Rectal smooth muscle tissue (tissue), 1 donor: ENCODE measurements at regions not wholly inside any gene's neighbourhood (a gene's known extent, or its start where the extent isn't known, plus 50 kb on each side); places are given as distances from the start of the nearest gene placed in this dataset.

Experiments used
- H3K27ac ChIP-seq: one replicate; pipeline ENCODE4 v1.7.0; 2013; ENCODE audit warnings: low read depth, low read length, inconsistent platforms
- H3K27me3 ChIP-seq: one replicate; pipeline ENCODE4 v1.7.0; 2013; ENCODE audit warnings: low read length; ENCODE audit not compliant: control insufficient read depth, insufficient read depth
- H3K36me3 ChIP-seq: one replicate; pipeline ENCODE4 v1.7.0; 2013; ENCODE audit warnings: low read length; ENCODE audit not compliant: control insufficient read depth, insufficient read depth
- H3K4me1 ChIP-seq: one replicate; pipeline ENCODE4 v1.7.0; 2013; ENCODE audit warnings: low read length; ENCODE audit not compliant: control insufficient read depth, insufficient read depth
- H3K4me3 ChIP-seq: one replicate; pipeline ENCODE4 v1.7.0; 2013; ENCODE audit warnings: low read length
- H3K9ac ChIP-seq: one replicate; pipeline ENCODE4 v1.7.0; 2013; ENCODE audit warnings: low read length

DNA sequence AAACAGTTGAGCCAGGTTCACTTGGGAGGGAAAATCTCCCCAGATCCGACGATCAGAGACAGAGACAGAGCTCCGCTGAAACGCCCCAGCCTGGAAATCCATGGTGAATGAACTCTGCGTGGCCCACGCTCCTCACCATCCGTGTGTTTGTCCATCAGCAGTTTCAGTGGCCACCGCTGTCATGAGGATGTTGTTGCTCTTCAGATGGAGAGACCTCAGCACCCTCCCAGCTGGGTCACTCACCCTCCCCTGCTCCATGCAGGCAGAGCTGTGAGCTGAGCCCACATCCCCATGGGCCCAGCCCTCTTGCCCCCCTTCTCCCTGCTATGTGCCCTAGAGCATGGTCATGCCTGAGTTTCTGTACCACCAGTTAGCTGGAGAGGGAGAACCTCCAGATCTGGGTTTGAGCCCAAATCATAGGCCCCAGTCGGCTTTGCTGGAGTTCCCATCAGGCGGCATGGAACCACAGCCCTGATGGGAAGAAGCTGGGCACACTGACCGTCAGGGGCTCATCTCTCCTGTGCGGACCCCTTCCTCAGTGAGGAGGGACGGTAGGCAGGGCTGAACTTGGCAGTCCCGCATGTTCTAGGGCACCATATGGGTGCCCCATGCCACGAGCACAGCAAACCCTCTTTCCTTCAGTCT is 154.4 kb upstream of the COL5A1 start:
- H3K4me1 ChIP-seq, result no peaks in the 10 kb centered on the region
- H3K27ac ChIP-seq, result no peak overlapping the region
- H3K4me3 ChIP-seq, result no peak overlapping the region
- H3K9ac ChIP-seq, result no peak overlapping the region
- no peaks in the 10 kb centered on the region for H3K36me3 ChIP-seq
- H3K27me3 ChIP-seq, result no peaks in the 10 kb centered on the region

DNA sequence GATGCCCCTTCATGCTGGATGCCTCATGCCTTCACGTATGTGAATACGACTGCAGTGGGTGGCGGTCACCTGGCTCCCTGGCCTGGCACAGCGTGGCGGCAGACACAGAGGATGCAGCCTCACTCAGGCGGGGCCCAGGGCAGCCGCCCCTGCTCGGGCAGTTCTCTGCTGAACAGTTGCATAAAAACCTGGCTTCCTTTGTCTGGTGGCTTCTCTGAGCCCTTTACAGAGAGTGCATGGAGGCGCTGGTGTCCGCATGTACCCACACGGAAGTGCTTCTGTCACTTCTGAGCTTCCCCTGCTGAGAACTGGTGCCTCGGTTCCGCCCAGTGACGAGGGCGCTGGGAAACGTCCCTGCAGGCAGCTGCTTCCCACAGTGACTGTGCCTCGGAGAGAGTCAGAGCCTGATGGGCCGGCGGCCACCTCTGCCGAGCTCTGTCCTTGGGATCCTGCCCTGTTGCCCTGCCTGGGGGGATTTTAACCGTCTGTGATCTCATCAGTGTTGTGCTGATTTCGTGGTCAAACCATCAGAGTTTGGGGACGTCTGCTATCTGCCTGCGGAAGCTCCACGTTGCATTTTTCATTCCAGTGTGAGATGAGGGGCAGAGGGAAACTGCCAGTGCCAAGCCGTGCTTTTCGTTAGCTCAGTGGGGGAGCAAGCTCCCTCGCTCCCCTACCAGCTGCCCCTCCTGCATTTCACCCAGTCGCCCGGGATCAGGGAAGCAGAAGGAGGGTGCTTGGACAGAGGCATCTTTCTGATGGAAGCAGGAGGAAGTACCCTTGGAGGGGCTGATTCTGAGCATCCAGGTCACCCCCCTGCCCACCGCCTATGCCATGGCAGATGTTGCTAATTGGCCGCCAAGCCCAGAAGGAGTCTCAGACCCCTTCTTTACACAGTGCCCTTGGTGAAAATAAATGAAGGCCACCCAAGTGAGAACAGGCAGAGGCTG is 153.0 kb upstream of the COL5A1 start:
- H3K27me3 ChIP-seq, result no peaks in the 10 kb centered on the region
- no peaks in the 10 kb centered on the region for H3K36me3 ChIP-seq
- no peak overlapping the region for H3K9ac ChIP-seq
- H3K27ac ChIP-seq, result no peak overlapping the region
- no peak overlapping the region for H3K4me3 ChIP-seq
- H3K4me1 ChIP-seq, result no peaks in the 10 kb centered on the region

DNA sequence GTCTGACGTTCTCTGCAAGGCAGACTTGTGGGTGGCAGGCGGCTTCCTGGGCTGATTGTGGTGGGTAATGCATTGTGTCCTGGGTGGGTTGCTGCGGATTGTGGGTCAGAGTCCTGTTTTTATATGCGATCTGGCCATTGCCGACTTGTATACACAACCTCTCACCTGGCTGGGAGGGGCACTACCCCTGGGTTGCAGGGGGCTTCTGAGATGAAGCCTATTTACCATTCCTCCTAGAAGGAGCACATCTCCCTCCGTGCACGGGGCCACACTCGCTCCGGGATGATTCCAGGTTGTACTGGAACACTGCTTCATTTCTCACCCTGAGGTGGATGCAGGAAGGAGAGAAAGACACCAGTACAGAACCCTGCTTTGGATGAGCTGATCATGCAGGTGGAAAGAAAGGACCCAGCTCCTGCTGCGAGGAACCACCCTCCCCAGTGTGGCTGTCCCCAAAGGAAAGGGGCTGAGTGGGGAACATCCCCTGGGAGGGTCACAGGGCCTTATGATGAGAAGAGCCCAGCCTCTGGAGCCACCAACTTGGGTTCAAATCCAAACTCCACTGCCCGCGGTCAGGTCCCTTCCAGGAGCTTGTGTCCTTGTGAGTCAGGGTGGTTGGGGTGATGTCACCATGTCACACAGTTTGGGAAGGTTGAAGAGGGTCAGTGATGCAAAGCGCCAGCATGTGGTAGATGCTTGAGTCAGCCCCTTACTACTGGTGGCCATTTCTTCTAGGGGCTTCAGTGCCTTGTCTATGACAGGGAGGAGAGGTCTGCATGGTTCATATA is 151.8 kb upstream of the COL5A1 start:
- Histone ChIP-seq H3K4me3 (no peak overlapping the region), H3K27me3 (no peaks in the 10 kb centered on the region), H3K36me3 (no peaks in the 10 kb centered on the region), H3K9ac (no peak overlapping the region), H3K27ac (no peak overlapping the region), H3K4me1 (no peaks in the 10 kb centered on the region)

DNA sequence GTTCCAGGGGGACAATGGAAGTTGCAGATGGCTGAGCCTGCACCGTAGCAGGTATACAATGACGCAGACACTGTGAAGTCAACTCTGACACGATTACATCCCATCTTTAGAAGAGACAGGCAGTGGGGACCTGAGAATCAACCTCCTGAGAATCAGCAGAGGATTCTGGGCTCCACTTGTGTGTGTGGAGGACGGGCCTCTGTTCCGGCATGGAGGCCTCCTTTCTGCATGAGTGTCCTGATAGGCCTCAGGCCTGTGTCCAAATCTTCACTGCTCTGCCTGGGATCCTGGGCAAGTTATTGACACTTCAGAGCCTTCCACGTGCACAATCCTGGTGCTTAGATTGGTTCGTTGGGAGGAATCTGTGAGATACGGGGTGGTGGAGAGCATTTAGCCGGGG is 151.2 kb upstream of the COL5A1 start:
- Histone ChIP-seq H3K9ac (no peak overlapping the region), H3K27ac (no peak overlapping the region), H3K4me1 (no peaks in the 10 kb centered on the region), H3K4me3 (no peak overlapping the region), H3K27me3 (no peaks in the 10 kb centered on the region), H3K36me3 (no peaks in the 10 kb centered on the region)

DNA sequence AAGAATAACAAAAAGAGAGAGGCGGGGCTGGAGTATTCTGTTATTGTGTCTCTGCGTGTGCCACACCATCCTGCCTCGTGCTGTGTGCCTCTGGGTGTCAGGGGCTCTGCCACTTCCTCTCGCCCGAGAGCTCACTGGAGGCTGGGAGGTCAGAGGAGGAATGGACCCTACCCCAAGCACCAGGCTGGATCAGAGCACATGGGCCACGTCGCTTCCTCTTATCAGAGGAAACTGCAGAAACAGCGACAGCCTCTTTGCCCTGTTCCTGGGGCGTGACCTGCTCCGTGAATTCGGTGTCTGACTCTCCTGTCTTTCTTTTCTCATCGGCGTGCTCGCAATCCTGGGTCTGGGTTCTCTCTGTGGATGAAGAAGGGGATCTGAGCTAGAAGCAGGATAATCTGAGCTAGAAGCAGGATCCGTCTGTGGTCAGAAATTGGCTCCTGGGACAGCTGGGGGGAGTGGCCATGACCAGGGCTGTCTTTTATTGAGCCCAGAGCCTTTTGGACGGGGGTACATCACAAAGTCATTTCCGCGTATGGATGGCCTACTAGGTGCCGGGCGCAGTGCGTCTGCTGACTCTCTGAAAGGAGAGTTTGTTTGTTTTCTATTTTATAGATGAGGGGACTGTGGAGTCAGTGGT is 150.3 kb upstream of the COL5A1 start:
- Histone ChIP-seq H3K9ac (no peak overlapping the region), H3K4me1 (no peaks in the 10 kb centered on the region), H3K27ac (no peak overlapping the region), H3K4me3 (no peak overlapping the region), H3K36me3 (no peaks in the 10 kb centered on the region), H3K27me3 (no peaks in the 10 kb centered on the region)

DNA sequence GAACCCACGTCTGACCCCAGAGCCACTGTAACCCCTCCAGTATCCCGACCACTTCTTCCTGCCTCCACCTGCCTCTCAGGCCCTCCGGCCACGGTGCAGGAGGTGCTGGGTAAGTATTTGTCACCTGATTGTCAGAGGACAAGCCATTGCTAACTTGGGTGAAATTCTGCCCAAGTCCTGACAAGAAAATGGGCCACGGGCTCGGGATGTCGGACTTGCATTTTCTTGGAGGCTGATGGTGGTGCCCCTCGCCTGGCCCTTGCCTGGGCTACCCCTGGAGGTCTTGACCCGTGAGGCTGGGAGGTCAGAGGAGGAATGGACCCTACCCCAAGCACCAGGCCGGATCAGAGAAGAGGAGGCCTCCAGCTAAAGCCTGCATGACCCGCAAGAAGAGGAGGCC is 149.7 kb upstream of the COL5A1 start:
- Histone ChIP-seq H3K27ac (no peak overlapping the region), H3K9ac (no peak overlapping the region), H3K36me3 (no peaks in the 10 kb centered on the region), H3K27me3 (no peaks in the 10 kb centered on the region), H3K4me3 (no peak overlapping the region), H3K4me1 (no peaks in the 10 kb centered on the region)

DNA sequence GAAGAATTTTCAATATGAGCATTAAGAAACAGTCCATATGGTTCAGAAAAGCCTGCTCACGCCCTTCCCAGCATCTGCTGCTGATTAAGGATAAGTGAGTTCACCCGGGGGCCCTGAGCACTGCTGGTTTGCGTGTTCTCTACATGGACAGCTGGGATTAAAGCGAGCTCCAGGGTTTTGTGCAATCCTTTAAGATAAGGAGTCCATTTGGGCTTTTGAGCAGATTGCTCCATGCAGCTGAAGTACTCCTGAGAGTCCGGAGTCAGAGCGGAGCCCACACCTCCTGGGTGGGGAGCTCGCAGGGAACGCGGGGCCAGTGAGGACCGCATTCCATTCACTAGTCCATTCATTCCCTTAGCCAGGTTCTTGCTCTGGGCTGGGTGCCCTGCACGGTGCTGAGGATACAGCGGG is 149.3 kb upstream of the COL5A1 start:
- Histone ChIP-seq H3K4me3 (no peak overlapping the region), H3K36me3 (no peaks in the 10 kb centered on the region), H3K27ac (no peak overlapping the region), H3K9ac (no peak overlapping the region), H3K27me3 (no peaks in the 10 kb centered on the region), H3K4me1 (no peaks in the 10 kb centered on the region)

DNA sequence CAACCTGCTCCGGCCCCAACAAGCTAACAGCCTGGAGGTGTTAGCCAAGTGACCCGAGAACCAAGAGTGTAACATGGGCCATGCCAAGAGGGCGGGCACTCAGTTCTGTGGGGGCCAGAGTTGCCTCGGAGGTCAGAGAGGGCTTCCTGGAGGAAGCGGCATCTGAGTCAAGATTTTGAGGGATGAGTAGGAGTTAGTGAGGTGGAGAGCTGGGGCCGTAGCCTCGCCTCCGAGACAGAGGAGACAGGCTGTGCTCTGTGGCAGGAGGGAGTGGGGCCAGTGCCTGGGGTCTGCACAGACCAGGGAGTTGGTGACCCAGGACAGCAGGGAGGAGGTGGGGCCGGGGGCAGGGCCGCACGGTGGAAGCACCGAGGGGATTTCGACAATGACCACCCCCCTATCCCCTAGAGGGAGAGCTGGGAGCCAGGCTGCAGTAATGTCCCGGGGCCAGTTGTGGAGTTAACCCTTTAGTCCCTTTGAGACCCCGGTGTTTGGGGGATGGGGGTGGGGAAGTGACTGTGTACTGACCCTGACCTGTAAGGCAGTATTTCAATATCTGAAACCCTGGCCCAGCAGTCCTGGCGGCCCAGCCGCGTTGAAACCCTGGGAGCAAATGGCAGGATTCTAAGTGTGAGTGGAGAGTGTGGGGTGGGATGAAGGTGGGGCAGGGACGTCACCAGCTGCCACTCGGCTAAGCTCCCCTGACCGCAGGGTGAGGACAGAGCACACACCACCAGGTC is 148.7 kb upstream of the COL5A1 start:
- no peak overlapping the region for H3K27ac ChIP-seq
- no peaks in the 10 kb centered on the region for H3K36me3 ChIP-seq
- H3K4me1 ChIP-seq, result no peaks in the 10 kb centered on the region
- H3K4me3 ChIP-seq, result no peak overlapping the region
- no peak overlapping the region for H3K9ac ChIP-seq
- no peaks in the 10 kb centered on the region for H3K27me3 ChIP-seq

DNA sequence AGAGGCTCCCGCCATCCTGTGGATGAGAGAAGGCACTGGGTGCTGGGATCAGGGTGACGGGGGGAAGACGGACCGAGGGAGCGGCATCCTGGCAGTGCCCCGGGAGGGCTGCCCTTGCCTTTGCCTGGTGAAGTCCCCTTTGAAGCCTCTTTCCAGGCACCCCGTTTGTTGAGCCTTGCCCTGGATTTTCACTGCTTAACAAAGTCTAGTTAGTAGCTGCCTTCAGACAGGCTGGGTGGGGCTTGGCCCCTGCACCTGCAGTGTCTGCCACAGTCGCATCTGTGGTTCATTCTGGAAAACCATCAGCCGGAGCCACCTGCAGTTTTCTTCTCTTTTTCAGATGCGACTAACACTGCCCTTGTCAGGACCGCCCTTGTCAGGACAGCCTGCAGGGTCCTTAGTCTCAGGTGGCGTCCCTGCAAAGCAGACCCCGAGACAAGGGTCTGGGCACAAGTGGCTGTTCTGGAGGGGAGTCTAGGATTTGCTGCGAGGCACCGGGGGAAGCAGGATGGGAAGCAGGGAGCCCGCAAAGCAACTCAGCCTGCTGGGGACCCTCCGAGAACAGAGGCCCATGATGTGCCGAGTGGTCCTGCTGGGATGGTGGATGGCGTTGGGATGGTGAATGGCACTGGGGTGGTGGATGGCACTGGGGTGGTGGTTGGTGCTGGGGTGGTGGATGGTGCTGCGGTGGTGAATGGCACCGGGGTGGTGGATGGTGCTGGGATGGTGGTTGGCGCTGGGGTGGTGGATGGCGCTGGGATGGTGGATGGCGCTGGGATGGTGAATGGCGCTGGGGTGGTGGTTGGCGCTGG is 147.9 kb upstream of the COL5A1 start:
- Histone ChIP-seq H3K27ac (no peak overlapping the region), H3K4me3 (no peak overlapping the region), H3K4me1 (no peaks in the 10 kb centered on the region), H3K27me3 (no peaks in the 10 kb centered on the region), H3K9ac (no peak overlapping the region), H3K36me3 (no peaks in the 10 kb centered on the region)

DNA sequence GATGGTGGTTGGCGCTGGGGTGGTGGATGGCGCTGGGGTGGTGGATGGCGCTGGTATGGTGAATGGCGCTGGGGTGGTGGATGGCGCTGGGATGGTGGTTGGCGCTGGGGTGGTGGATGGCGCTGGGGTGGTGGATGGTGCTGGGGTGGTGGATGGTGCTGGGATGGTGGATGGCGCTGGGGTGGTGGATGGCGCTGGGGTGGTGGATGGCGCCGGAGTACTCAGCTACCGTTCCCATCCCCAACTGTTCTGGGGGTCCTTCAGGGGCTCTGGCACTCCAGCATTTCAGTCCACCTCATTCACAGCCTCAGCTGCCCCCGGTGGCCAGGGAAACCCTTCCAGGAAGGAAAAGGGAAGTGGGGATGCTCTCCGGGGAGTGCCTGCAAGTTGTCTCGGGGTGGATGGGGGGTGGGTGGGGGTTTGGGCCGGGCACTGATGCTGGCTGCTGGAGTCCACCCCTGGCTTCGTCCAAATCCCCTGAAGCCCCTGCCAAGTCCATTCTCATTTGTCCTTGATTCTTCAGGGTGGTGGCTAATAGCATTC is 147.3 kb upstream of the COL5A1 start:
- no peak overlapping the region for H3K4me3 ChIP-seq
- no peak overlapping the region for H3K9ac ChIP-seq
- H3K27ac ChIP-seq, result no peak overlapping the region
- H3K4me1 ChIP-seq, result no peaks in the 10 kb centered on the region
- no peaks in the 10 kb centered on the region for H3K36me3 ChIP-seq
- no peaks in the 10 kb centered on the region for H3K27me3 ChIP-seq

DNA sequence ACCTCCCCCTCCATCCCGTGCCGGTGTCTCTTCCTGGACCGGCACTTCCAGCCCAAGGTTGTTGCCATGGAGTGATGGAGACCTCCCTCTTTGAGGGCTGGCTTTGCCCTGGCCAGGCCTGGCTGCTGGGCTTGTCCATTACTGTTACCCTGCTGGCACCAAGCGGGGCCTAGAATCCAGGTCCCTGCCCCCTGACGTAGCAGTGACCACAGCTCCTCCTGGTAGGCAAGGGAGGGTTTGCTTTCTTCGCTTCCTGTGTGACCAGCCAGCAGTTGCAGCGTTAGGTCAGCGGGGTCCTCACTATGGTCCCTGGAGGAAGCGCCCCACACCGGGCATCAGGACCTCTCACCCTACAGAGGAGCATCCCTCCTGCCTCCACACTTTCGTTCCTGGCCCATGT is 146.7 kb upstream of the COL5A1 start:
- Histone ChIP-seq H3K27me3 (no peaks in the 10 kb centered on the region), H3K4me1 (no peaks in the 10 kb centered on the region)

More for the DNA sequence above, 146.7 kb upstream of the COL5A1 start:
- H3K27ac ChIP-seq, result no peak overlapping the region
- no peak overlapping the region for H3K4me3 ChIP-seq
- no peaks in the 10 kb centered on the region for H3K36me3 ChIP-seq
- no peak overlapping the region for H3K9ac ChIP-seq
